ENCODE measurements at regions not wholly inside any gene's neighbourhood (a gene's known extent, or its start where the extent isn't known, plus 50 kb on each side); places are given as distances from the start of the nearest gene placed in this dataset.
"Not testable (repeated sequence)": the region's sequence is repeated elsewhere in the genome, so short reads cannot be mapped to it uniquely, and the experiment has no call there.

GRCh38 chr20:39961637-39962244 lies 727.3 kb downstream of the MAFB start:
- Mint-ChIP-seq H3K36me3 (ENCODE audit: insufficient read depth) (no peaks in the 10 kb centered on the region), H3K4me3 (ENCODE audit: low read depth) (no peak overlapping the region), H3K9me3 (ENCODE audit: low read depth) (no peaks in the 10 kb centered on the region), H3K27ac (no peak overlapping the region), H3K4me1 (ENCODE audit: low read depth) (peaks cover 5% of the 10 kb centered on the region), H3K27me3 (peaks cover 9% of the 10 kb centered on the region)
- DNase-seq (ENCODE audit: low spot score, unreplicated experiment): no peak
- no peak for TF ChIP-seq CTCF (IDR thresholded peaks at IDR 0.05; ENCODE audit: unreplicated experiment)

- Mint-ChIP-seq H3K4me3 (ENCODE audit: low read depth) (no peak overlapping the region), H3K36me3 (ENCODE audit: insufficient read depth) (no peaks in the 10 kb centered on the region), H3K27me3 (peaks cover 9% of the 10 kb centered on the region), H3K27ac (no peak overlapping the region), H3K9me3 (ENCODE audit: low read depth) (no peaks in the 10 kb centered on the region), H3K4me1 (ENCODE audit: low read depth) (peaks cover 5% of the 10 kb centered on the region)
- no peak for DNase-seq (ENCODE audit: low spot score, unreplicated experiment)
- TF ChIP-seq CTCF (IDR thresholded peaks at IDR 0.05; ENCODE audit: unreplicated experiment): no peak
Observed at GRCh38 chr20:39960522-39961428, 728.3 kb downstream of the MAFB start.

- H3K27me3 Mint-ChIP-seq; H3K4me1 Mint-ChIP-seq (ENCODE audit: low read depth); H3K9me3 Mint-ChIP-seq (ENCODE audit: low read depth); H3K4me3 Mint-ChIP-seq (ENCODE audit: low read depth); DNase-seq (ENCODE audit: low spot score, unreplicated experiment); H3K27ac Mint-ChIP-seq; H3K36me3 Mint-ChIP-seq (ENCODE audit: insufficient read depth): not testable (repeated sequence)
Observed at GRCh38 chr20:39957911-39958310, 731.1 kb downstream of the MAFB start.

GRCh38 chr20:39954621-39955020 lies 734.4 kb downstream of the MAFB start:
- Mint-ChIP-seq H3K4me3 (ENCODE audit: low read depth) (no peak overlapping the region), H3K27ac (no peak overlapping the region), H3K9me3 (ENCODE audit: low read depth) (no peaks in the 10 kb centered on the region), H3K36me3 (ENCODE audit: insufficient read depth) (no peaks in the 10 kb centered on the region), H3K4me1 (ENCODE audit: low read depth) (no peaks in the 10 kb centered on the region), H3K27me3 (peaks cover 3% of the 10 kb centered on the region)
- no peak for TF ChIP-seq CTCF (IDR thresholded peaks at IDR 0.05; ENCODE audit: unreplicated experiment)
- no peak for DNase-seq (ENCODE audit: low spot score, unreplicated experiment)

GRCh38 chr20:39946931-39947330 lies 742.1 kb downstream of the MAFB start:
- H3K4me1 Mint-ChIP-seq (ENCODE audit: low read depth): no peaks in the 10 kb centered on the region
- no peak for DNase-seq (ENCODE audit: low spot score, unreplicated experiment)
- no peak overlapping the region for H3K4me3 Mint-ChIP-seq (ENCODE audit: low read depth)
- no peak for TF ChIP-seq CTCF (IDR thresholded peaks at IDR 0.05; ENCODE audit: unreplicated experiment)
- H3K9me3 Mint-ChIP-seq (ENCODE audit: low read depth): no peaks in the 10 kb centered on the region
- no peaks in the 10 kb centered on the region for H3K36me3 Mint-ChIP-seq (ENCODE audit: insufficient read depth)
- no peak overlapping the region for H3K27ac Mint-ChIP-seq
- peaks cover 3% of the 10 kb centered on the region for H3K27me3 Mint-ChIP-seq

All from progenitor cell of endocrine pancreas (in vitro differentiated cells).